ENCODE measurements at regions not wholly inside any gene's neighbourhood (a gene's known extent, or its start where the extent isn't known, plus 50 kb on each side); places are given as distances from the start of the nearest gene placed in this dataset.

- TF ChIP-seq CTCF (IDR thresholded peaks at IDR 0.05) (no peak), POLR2A (IDR thresholded peaks at IDR 0.05) (no peak)
Measured at GRCh38 chr3:193031911-193032310, 114.3 kb upstream of the MB21D2 start.

Measured in adrenal gland (tissue), 5 donors.